ENCODE measurements at regions not wholly inside any gene's neighbourhood (a gene's known extent, or its start where the extent isn't known, plus 50 kb on each side); places are given as distances from the start of the nearest gene placed in this dataset.

- TF ChIP-seq POLR2AphosphoS5 (IDR thresholded peaks at IDR 0.05; ENCODE audit: low read depth, low read length) (no peak), SIN3A (IDR thresholded peaks at IDR 0.05; ENCODE audit: borderline replicate concordance, insufficient read depth, low read length) (no peak), TAF1 (IDR thresholded peaks at IDR 0.05; ENCODE audit: borderline replicate concordance, insufficient read depth, low read length) (no peak), FOXP2 (optimal IDR thresholded peaks at IDR 0.05; ENCODE audit: borderline replicate concordance, extremely low read depth, extremely low read length, insufficient read depth) (no peak)
- TF ChIP-seq, protein P1, sequence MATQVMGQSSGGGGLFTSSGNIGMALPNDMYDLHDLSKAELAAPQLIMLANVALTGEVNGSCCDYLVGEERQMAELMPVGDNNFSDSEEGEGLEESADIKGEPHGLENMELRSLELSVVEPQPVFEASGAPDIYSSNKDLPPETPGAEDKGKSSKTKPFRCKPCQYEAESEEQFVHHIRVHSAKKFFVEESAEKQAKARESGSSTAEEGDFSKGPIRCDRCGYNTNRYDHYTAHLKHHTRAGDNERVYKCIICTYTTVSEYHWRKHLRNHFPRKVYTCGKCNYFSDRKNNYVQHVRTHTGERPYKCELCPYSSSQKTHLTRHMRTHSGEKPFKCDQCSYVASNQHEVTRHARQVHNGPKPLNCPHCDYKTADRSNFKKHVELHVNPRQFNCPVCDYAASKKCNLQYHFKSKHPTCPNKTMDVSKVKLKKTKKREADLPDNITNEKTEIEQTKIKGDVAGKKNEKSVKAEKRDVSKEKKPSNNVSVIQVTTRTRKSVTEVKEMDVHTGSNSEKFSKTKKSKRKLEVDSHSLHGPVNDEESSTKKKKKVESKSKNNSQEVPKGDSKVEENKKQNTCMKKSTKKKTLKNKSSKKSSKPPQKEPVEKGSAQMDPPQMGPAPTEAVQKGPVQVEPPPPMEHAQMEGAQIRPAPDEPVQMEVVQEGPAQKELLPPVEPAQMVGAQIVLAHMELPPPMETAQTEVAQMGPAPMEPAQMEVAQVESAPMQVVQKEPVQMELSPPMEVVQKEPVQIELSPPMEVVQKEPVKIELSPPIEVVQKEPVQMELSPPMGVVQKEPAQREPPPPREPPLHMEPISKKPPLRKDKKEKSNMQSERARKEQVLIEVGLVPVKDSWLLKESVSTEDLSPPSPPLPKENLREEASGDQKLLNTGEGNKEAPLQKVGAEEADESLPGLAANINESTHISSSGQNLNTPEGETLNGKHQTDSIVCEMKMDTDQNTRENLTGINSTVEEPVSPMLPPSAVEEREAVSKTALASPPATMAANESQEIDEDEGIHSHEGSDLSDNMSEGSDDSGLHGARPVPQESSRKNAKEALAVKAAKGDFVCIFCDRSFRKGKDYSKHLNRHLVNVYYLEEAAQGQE (IDR thresholded peaks at IDR 0.05; ENCODE audit: insufficient read depth in 1 of 2, low read depth in 2 of 2, low read length in 2 of 2) = no peak
These were observed 303.9 kb downstream of the OTUD1 start for GRCh38 chr10:23742807-23743206.

GRCh38 chr10:23754179-23754578, 315.3 kb downstream of the OTUD1 start:
- TF ChIP-seq, protein P1 (IDR thresholded peaks at IDR 0.05; ENCODE audit: insufficient read depth in 1 of 2, low read depth in 2 of 2, low read length in 2 of 2) = no peak
- no peak for TF ChIP-seq TAF1 (IDR thresholded peaks at IDR 0.05; ENCODE audit: borderline replicate concordance, insufficient read depth, low read length)
- no peak for TF ChIP-seq SIN3A (IDR thresholded peaks at IDR 0.05; ENCODE audit: borderline replicate concordance, insufficient read depth, low read length)
- no peak for TF ChIP-seq POLR2AphosphoS5 (IDR thresholded peaks at IDR 0.05; ENCODE audit: low read depth, low read length)

GRCh38 chr10:23754941-23755340, 316.1 kb downstream of the OTUD1 start:
- TF ChIP-seq, protein P1 (IDR thresholded peaks at IDR 0.05; ENCODE audit: insufficient read depth in 1 of 2, low read depth in 2 of 2, low read length in 2 of 2) = no peak
- no peak for TF ChIP-seq FOXP2 (optimal IDR thresholded peaks at IDR 0.05; ENCODE audit: borderline replicate concordance, extremely low read depth, extremely low read length, insufficient read depth)
- TF ChIP-seq TAF1 (IDR thresholded peaks at IDR 0.05; ENCODE audit: borderline replicate concordance, insufficient read depth, low read length) = no peak
- TF ChIP-seq POLR2AphosphoS5 (IDR thresholded peaks at IDR 0.05; ENCODE audit: low read depth, low read length) = no peak
- TF ChIP-seq SIN3A (IDR thresholded peaks at IDR 0.05; ENCODE audit: borderline replicate concordance, insufficient read depth, low read length) = no peak

DNA sequence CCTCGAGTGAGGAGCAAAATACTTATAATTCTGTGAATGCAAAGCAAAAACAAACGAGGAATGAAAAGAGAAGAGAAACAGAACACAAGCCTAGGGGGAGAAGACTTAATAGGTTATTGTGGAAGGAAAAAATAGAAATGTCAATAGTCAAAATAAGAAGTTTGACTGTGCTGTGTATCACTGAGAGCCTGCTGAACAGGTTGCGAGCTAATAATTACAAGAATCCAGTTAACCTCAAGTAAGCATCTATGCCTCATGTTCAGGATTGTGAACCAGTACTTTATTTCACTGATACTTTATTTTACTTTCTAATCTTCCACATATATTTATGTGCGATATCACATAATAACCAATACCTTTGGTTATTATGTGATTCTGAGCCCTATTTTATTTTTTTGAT, 316.7 kb downstream of the OTUD1 start:
- TF ChIP-seq POLR2AphosphoS5 (IDR thresholded peaks at IDR 0.05; ENCODE audit: low read depth, low read length) (no peak), TAF1 (IDR thresholded peaks at IDR 0.05; ENCODE audit: borderline replicate concordance, insufficient read depth, low read length) (no peak), SIN3A (IDR thresholded peaks at IDR 0.05; ENCODE audit: borderline replicate concordance, insufficient read depth, low read length) (no peak), FOXP2 (optimal IDR thresholded peaks at IDR 0.05; ENCODE audit: borderline replicate concordance, extremely low read depth, extremely low read length, insufficient read depth) (no peak)
- TF ChIP-seq, protein P1 (IDR thresholded peaks at IDR 0.05; ENCODE audit: insufficient read depth in 1 of 2, low read depth in 2 of 2, low read length in 2 of 2) = no peak

- no peak for TF ChIP-seq FOXP2 (optimal IDR thresholded peaks at IDR 0.05; ENCODE audit: borderline replicate concordance, extremely low read depth, extremely low read length, insufficient read depth)
- no peak for TF ChIP-seq POLR2AphosphoS5 (IDR thresholded peaks at IDR 0.05; ENCODE audit: low read depth, low read length)
- no peak for TF ChIP-seq SIN3A (IDR thresholded peaks at IDR 0.05; ENCODE audit: borderline replicate concordance, insufficient read depth, low read length)
These were observed 329.4 kb downstream of the OTUD1 start for GRCh38 chr10:23768281-23768680.
